Neural crest cell (in vitro differentiated cells): ENCODE measurements at regions not wholly inside any gene's neighbourhood (a gene's known extent, or its start where the extent isn't known, plus 50 kb on each side); places are given as distances from the start of the nearest gene placed in this dataset.

Experiments
- DNase-seq: peaks from one replicate; pipeline ENCODE4 v3.0.0; 2021; ENCODE audit warnings: low read depth, mixed read lengths, low spot score
- H3K27ac Mint-ChIP-seq: one replicate; pipeline ENCODE4 v1.8.0; 2021; ENCODE audit warnings: mild to moderate bottlenecking, mixed read lengths; ENCODE audit not compliant: unreplicated experiment
- H3K27me3 Mint-ChIP-seq: 2 replicates; pipeline ENCODE4 v1.8.0; 2021; ENCODE audit warnings: low read depth, mild to moderate bottlenecking, mixed read lengths
- H3K36me3 Mint-ChIP-seq: 2 replicates; pipeline ENCODE4 v1.8.0; 2021; ENCODE audit warnings: low read depth, mild to moderate bottlenecking, mixed read lengths
- H3K4me1 Mint-ChIP-seq: 2 replicates; pipeline ENCODE4 v1.8.0; 2021; ENCODE audit warnings: mixed read lengths
- H3K4me3 Mint-ChIP-seq: one replicate; pipeline ENCODE4 v1.8.0; 2021; ENCODE audit warnings: mild to moderate bottlenecking, mixed read lengths
- H3K9me3 Mint-ChIP-seq: 2 replicates; pipeline ENCODE4 v1.8.0; 2021; ENCODE audit warnings: mixed read lengths
- CTCF ChIP-seq: fragments of 200-600 bp; sonication (generic); conservative IDR thresholded peaks from 2 replicates; pipeline ENCODE4 v1.5.0; 2021; ENCODE audit warnings: antibody characterized with exemption, mild to moderate bottlenecking

GRCh38 chr2:30339071-30339470 lies 107.7 kb downstream of the LBH start:
- no peak for TF ChIP-seq CTCF
- Mint-ChIP-seq H3K9me3 (peaks cover 10% of the 10 kb centered on the region), H3K36me3 (peaks cover 4% of the 10 kb centered on the region), H3K4me3 (no peak overlapping the region), H3K27ac (no peak overlapping the region), H3K4me1 (no peaks in the 10 kb centered on the region), H3K27me3 (no peaks in the 10 kb centered on the region)
- DNase-seq, result no peak

GRCh38 chr2:30341500-30342267 lies 105.4 kb upstream of the LCLAT1 start:
- no peak for DNase-seq
- Mint-ChIP-seq H3K9me3 (peaks cover 10% of the 10 kb centered on the region), H3K27me3 (no peaks in the 10 kb centered on the region), H3K4me1 (no peaks in the 10 kb centered on the region), H3K27ac (no peak overlapping the region), H3K36me3 (peaks cover 4% of the 10 kb centered on the region), H3K4me3 (no peak overlapping the region)
- no peak for TF ChIP-seq CTCF

- no peak for TF ChIP-seq CTCF
- Mint-ChIP-seq H3K4me3 (no peak overlapping the region), H3K27me3 (no peaks in the 10 kb centered on the region), H3K36me3 (peaks cover 4% of the 10 kb centered on the region), H3K9me3 (peaks cover 10% of the 10 kb centered on the region), H3K27ac (no peak overlapping the region), H3K4me1 (no peaks in the 10 kb centered on the region)
- no peak for DNase-seq
Measured at GRCh38 chr2:30346471-30347169, 100.4 kb upstream of the LCLAT1 start.

GRCh38 chr2:30348825-30349224 lies 98.2 kb upstream of the LCLAT1 start:
- Mint-ChIP-seq H3K4me3 (no peak overlapping the region), H3K36me3 (peaks cover 2% of the 10 kb centered on the region)
- TF ChIP-seq CTCF, result no peak

GRCh38 chr2:30349691-30350090 lies 97.4 kb upstream of the LCLAT1 start:
- H3K9me3 Mint-ChIP-seq, result no peaks in the 10 kb centered on the region
- DNase-seq, result no peak

More at GRCh38 chr2:30348825-30349224, 98.2 kb upstream of the LCLAT1 start:
- Mint-ChIP-seq H3K27me3 (no peaks in the 10 kb centered on the region), H3K9me3 (peaks cover 2% of the 10 kb centered on the region), H3K4me1 (no peaks in the 10 kb centered on the region), H3K27ac (no peak overlapping the region)
- DNase-seq, result no peak

More at GRCh38 chr2:30349691-30350090, 97.4 kb upstream of the LCLAT1 start:
- Mint-ChIP-seq H3K27ac (no peak overlapping the region), H3K27me3 (no peaks in the 10 kb centered on the region), H3K36me3 (no peaks in the 10 kb centered on the region), H3K4me3 (no peak overlapping the region), H3K4me1 (no peaks in the 10 kb centered on the region)
- no peak for TF ChIP-seq CTCF
